Activated T-helper 2 cell treated with anti-CD3 and anti-CD28 coated beads, Interferon-gamma antibody, Interleukin-2, Interleukin-4, amounts not matched to agents 10 μg/mL and 5 μg/mL and 100 μg/mL, durations not matched to agents 14 hours and 24 hours and 36 hours (primary cell): ENCODE measurements at regions not wholly inside any gene's neighbourhood (a gene's known extent, or its start where the extent isn't known, plus 50 kb on each side); places are given as distances from the start of the nearest gene placed in this dataset.
"Not testable (repeated sequence)": the region's sequence is repeated elsewhere in the genome, so short reads cannot be mapped to it uniquely, and the experiment has no call there.

Experiments used
- DNase-seq: peaks from one replicate; pipeline ENCODE4 v3.0.0; 2021; ENCODE audit warnings: low spot score
- H3K27ac Mint-ChIP-seq: one replicate; pipeline ENCODE4 v1.8.0; 2021; ENCODE audit warnings: mixed read lengths
- H3K27me3 Mint-ChIP-seq: one replicate; pipeline ENCODE4 v1.8.0; 2021; ENCODE audit warnings: low read depth, mixed read lengths
- H3K36me3 Mint-ChIP-seq: one replicate; pipeline ENCODE4 v1.8.0; 2021; ENCODE audit warnings: low read depth, mixed read lengths
- H3K4me1 Mint-ChIP-seq: one replicate; pipeline ENCODE4 v1.8.0; 2021; ENCODE audit warnings: low read depth, mixed read lengths
- H3K4me3 Mint-ChIP-seq: one replicate; pipeline ENCODE4 v1.8.0; 2021; ENCODE audit warnings: low read depth, mild to moderate bottlenecking, moderate library complexity, mixed read lengths
- H3K9me3 Mint-ChIP-seq: one replicate; pipeline ENCODE4 v1.8.0; 2021; ENCODE audit warnings: mixed read lengths
- intact Hi-C: fragments of 100-400 bp; cut with micrococcal nuclease; formaldehyde crosslinking; loops from one replicate; pipeline ENCODE4 v1.15.1; 2023

GRCh38 chr17:62322313-62322712, 58.0 kb upstream of the EFCAB3 start:
- Mint-ChIP-seq H3K27me3 (peaks cover 8% of the 10 kb centered on the region), H3K4me3 (no peak overlapping the region), H3K4me1 (no peaks in the 10 kb centered on the region), H3K36me3 (no peaks in the 10 kb centered on the region), H3K27ac (no peak overlapping the region), H3K9me3 (no peaks in the 10 kb centered on the region)
- DNase-seq, result no peak
- intact Hi-C loops, result no loop called here

- Mint-ChIP-seq H3K36me3 (no peaks in the 10 kb centered on the region), H3K27ac (no peak overlapping the region), H3K9me3 (no peaks in the 10 kb centered on the region), H3K4me1 (no peaks in the 10 kb centered on the region), H3K4me3 (no peak overlapping the region), H3K27me3 (peaks cover 10% of the 10 kb centered on the region)
- DNase-seq, result no peak
- intact Hi-C loops, result no loop called here
Observed at GRCh38 chr17:62321451-62321850, 58.9 kb upstream of the EFCAB3 start.

GRCh38 chr17:62319846-62320245, 60.5 kb upstream of the EFCAB3 start:
- H3K4me1 Mint-ChIP-seq, result no peaks in the 10 kb centered on the region
- H3K9me3 Mint-ChIP-seq, result no peaks in the 10 kb centered on the region
- no peak overlapping the region for H3K4me3 Mint-ChIP-seq
- H3K27me3 Mint-ChIP-seq, result peaks cover 10% of the 10 kb centered on the region
- H3K27ac Mint-ChIP-seq, result no peak overlapping the region
- DNase-seq, result no peak
- H3K36me3 Mint-ChIP-seq, result no peaks in the 10 kb centered on the region
- intact Hi-C loops, result no loop called here

GRCh38 chr17:62309396-62309795, 71.0 kb upstream of the EFCAB3 start:
- H3K4me3 Mint-ChIP-seq, result no peak overlapping the region
- no peaks in the 10 kb centered on the region for H3K4me1 Mint-ChIP-seq
- no peaks in the 10 kb centered on the region for H3K9me3 Mint-ChIP-seq
- no peaks in the 10 kb centered on the region for H3K36me3 Mint-ChIP-seq
- intact Hi-C loops, result no loop called here
- DNase-seq, result no peak
- H3K27me3 Mint-ChIP-seq, result peaks cover 18% of the 10 kb centered on the region
- no peak overlapping the region for H3K27ac Mint-ChIP-seq

- H3K9me3 Mint-ChIP-seq, result no peaks in the 10 kb centered on the region
- intact Hi-C loops, result no loop called here
Observed at GRCh38 chr17:62307196-62307595, 73.2 kb upstream of the EFCAB3 start.

GRCh38 chr17:62303476-62303875, 76.9 kb upstream of the EFCAB3 start:
- H3K9me3 Mint-ChIP-seq, result no peaks in the 10 kb centered on the region
- H3K27me3 Mint-ChIP-seq, result peaks cover 20% of the 10 kb centered on the region
- H3K27ac Mint-ChIP-seq, result no peak overlapping the region
- H3K36me3 Mint-ChIP-seq, result no peaks in the 10 kb centered on the region
- no peak overlapping the region for H3K4me3 Mint-ChIP-seq
- intact Hi-C loops, result no loop called here
- no peak for DNase-seq
- no peaks in the 10 kb centered on the region for H3K4me1 Mint-ChIP-seq

More at GRCh38 chr17:62307196-62307595, 73.2 kb upstream of the EFCAB3 start:
- H3K27me3 Mint-ChIP-seq, result peaks cover 18% of the 10 kb centered on the region
- no peaks in the 10 kb centered on the region for H3K36me3 Mint-ChIP-seq
- H3K4me3 Mint-ChIP-seq, result no peak overlapping the region
- no peak overlapping the region for H3K27ac Mint-ChIP-seq
- H3K4me1 Mint-ChIP-seq, result no peaks in the 10 kb centered on the region
- no peak for DNase-seq

GRCh38 chr17:62300697-62301096, 79.7 kb upstream of the EFCAB3 start:
- no peak for DNase-seq
- Mint-ChIP-seq H3K9me3 (no peaks in the 10 kb centered on the region), H3K27ac (no peak overlapping the region), H3K36me3 (no peaks in the 10 kb centered on the region), H3K4me1 (no peaks in the 10 kb centered on the region), H3K4me3 (no peak overlapping the region), H3K27me3 (peaks cover 9% of the 10 kb centered on the region)
- intact Hi-C loops, result no loop called here

- H3K27ac Mint-ChIP-seq, DNase-seq, H3K4me1 Mint-ChIP-seq, H3K9me3 Mint-ChIP-seq, intact Hi-C loops, H3K4me3 Mint-ChIP-seq, H3K36me3 Mint-ChIP-seq, H3K27me3 Mint-ChIP-seq: not testable (repeated sequence)
Observed at GRCh38 chr17:62275290-62275689, 105.1 kb upstream of the EFCAB3 start.

GRCh38 chr17:62268361-62268760, 112.0 kb upstream of the EFCAB3 start:
- not testable (repeated sequence) for H3K9me3 Mint-ChIP-seq, H3K4me3 Mint-ChIP-seq

GRCh38 chr17:62264974-62265373, 115.4 kb upstream of the EFCAB3 start:
- H3K4me1 Mint-ChIP-seq, H3K4me3 Mint-ChIP-seq, DNase-seq, H3K9me3 Mint-ChIP-seq, H3K27me3 Mint-ChIP-seq, intact Hi-C loops, H3K36me3 Mint-ChIP-seq, H3K27ac Mint-ChIP-seq: not testable (repeated sequence)

More at GRCh38 chr17:62268361-62268760, 112.0 kb upstream of the EFCAB3 start:
- H3K27me3 Mint-ChIP-seq, H3K36me3 Mint-ChIP-seq, DNase-seq, intact Hi-C loops, H3K4me1 Mint-ChIP-seq, H3K27ac Mint-ChIP-seq: not testable (repeated sequence)

- H3K9me3 Mint-ChIP-seq, H3K4me3 Mint-ChIP-seq, H3K27ac Mint-ChIP-seq, H3K4me1 Mint-ChIP-seq, DNase-seq, H3K27me3 Mint-ChIP-seq, H3K36me3 Mint-ChIP-seq, intact Hi-C loops: not testable (repeated sequence)
Observed at GRCh38 chr17:62255791-62256190, 124.6 kb upstream of the EFCAB3 start.

- H3K36me3 Mint-ChIP-seq, intact Hi-C loops, DNase-seq, H3K9me3 Mint-ChIP-seq, H3K4me1 Mint-ChIP-seq, H3K4me3 Mint-ChIP-seq, H3K27ac Mint-ChIP-seq: not testable (repeated sequence)
- peaks cover 17% of the 10 kb centered on the region for H3K27me3 Mint-ChIP-seq
Observed at GRCh38 chr17:62242076-62242475, 138.3 kb upstream of the EFCAB3 start.

GRCh38 chr17:62239569-62239968, 140.8 kb upstream of the EFCAB3 start:
- H3K27ac Mint-ChIP-seq, DNase-seq, H3K4me3 Mint-ChIP-seq, H3K4me1 Mint-ChIP-seq, H3K9me3 Mint-ChIP-seq, H3K36me3 Mint-ChIP-seq, intact Hi-C loops: not testable (repeated sequence)
- peaks cover 17% of the 10 kb centered on the region for H3K27me3 Mint-ChIP-seq
